WERI-Rb-1 (cell line): ENCODE measurements at regions not wholly inside any gene's neighbourhood (a gene's known extent, or its start where the extent isn't known, plus 50 kb on each side); places are given as distances from the start of the nearest gene placed in this dataset.
A peak's percentile ranks its signal among the peaks of the same experiment; 100 is the strongest.

Experiments used
- DNase-seq: peaks from one replicate; pipeline ENCODE4 v3.0.0-alpha.2; 2020
- H3K27ac ChIP-seq: fragments of 250-450 bp; sonication (Bioruptor Pico); 2 replicates; pipeline ENCODE4 v1.5.1; 2020; ENCODE audit warnings: mild to moderate bottlenecking, moderate library complexity
- H3K27me3 ChIP-seq: fragments of 250-450 bp; sonication (Bioruptor Pico); 2 replicates; pipeline ENCODE4 v1.5.1; 2021; ENCODE audit warnings: mild to moderate bottlenecking, low read depth, moderate library complexity; ENCODE audit not compliant: insufficient read depth, severe bottlenecking
- H3K36me3 ChIP-seq: fragments of 250-450 bp; sonication (Bioruptor Pico); 2 replicates; pipeline ENCODE4 v1.5.1; 2020; ENCODE audit warnings: mild to moderate bottlenecking, moderate library complexity
- H3K4me3 ChIP-seq: 2 replicates; pipeline ENCODE4 v1.5.1; 2011; ENCODE audit warnings: low read depth, mild to moderate bottlenecking, control low read depth, low read length
- H3K9me3 ChIP-seq: fragments of 250-450 bp; sonication (Bioruptor Pico); 2 replicates; pipeline ENCODE4 v1.5.1; 2021; ENCODE audit warnings: mild to moderate bottlenecking, moderate library complexity; ENCODE audit not compliant: severe bottlenecking
- CTCF ChIP-seq: IDR thresholded peaks from 2 replicates; pipeline ENCODE4 v1.5.1; 2011; ENCODE audit warnings: low read depth, mild to moderate bottlenecking, control low read depth, inconsistent platforms, low read length

- no peaks in the 10 kb centered on the region for H3K27me3 ChIP-seq
- no peak overlapping the region for H3K4me3 ChIP-seq
- TF ChIP-seq CTCF: no peak
Measured at GRCh38 chr10:61605221-61605620, 57.5 kb upstream of the CABCOCO1 start.

GRCh38 chr10:61600399-61600798, 62.3 kb upstream of the CABCOCO1 start:
- TF ChIP-seq CTCF: no peak
- DNase-seq: no peak
- Histone ChIP-seq H3K9me3 (no peaks in the 10 kb centered on the region), H3K27ac (no peak overlapping the region), H3K27me3 (no peaks in the 10 kb centered on the region), H3K36me3 (no peaks in the 10 kb centered on the region), H3K4me3 (no peak overlapping the region)

More at GRCh38 chr10:61605221-61605620, 57.5 kb upstream of the CABCOCO1 start:
- DNase-seq: no peak
- H3K9me3 ChIP-seq: no peaks in the 10 kb centered on the region
- no peak overlapping the region for H3K27ac ChIP-seq
- H3K36me3 ChIP-seq: no peaks in the 10 kb centered on the region

DNA sequence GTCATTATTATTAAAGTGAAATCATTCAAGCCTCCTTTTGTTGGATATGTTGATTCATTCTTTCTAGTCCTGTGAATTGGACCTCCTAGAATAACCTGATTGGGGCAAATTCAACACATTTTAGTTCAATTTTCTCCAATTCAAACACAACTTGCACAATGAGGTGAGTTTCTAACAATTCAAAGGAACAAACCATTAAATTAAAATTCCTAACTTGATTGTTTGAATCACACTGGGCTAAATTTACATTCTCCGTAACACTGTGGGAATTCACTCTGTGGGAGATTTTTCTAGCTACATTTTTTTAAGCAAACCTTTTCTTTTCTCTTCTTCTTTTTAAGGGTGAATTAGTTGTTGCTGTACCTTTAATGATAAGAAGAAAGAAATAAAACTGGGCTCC, 68.3 kb upstream of the CABCOCO1 start:
- Histone ChIP-seq H3K9me3 (no peaks in the 10 kb centered on the region), H3K4me3 (no peak overlapping the region)
- DNase-seq: no peak

DNA sequence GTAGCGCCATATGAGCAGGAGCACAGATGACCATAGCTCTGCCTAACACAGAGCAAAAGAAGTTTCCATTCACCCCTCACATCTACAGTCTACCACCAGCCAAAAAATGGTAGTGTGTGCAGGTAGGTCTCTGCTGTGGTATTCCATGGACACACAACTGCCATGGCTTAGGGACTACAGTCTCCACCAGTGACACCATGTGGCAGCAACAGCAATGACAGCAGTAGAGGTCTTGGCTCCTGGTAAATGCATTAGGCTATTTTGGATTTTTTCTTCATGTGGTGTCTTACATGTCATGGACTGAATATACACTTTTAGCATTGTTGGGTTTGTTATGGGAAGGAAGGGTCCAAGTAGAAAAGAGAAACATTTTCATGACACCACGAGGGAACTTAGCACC, 70.1 kb upstream of the CABCOCO1 start:
- no peak overlapping the region for H3K4me3 ChIP-seq
- H3K27ac ChIP-seq: no peak overlapping the region
- no peaks in the 10 kb centered on the region for H3K27me3 ChIP-seq
- TF ChIP-seq CTCF: peak; percentile 78
- H3K9me3 ChIP-seq: no peaks in the 10 kb centered on the region
- peak; percentile 50 for DNase-seq
- H3K36me3 ChIP-seq: no peaks in the 10 kb centered on the region

More for the DNA sequence above, 68.3 kb upstream of the CABCOCO1 start:
- no peak overlapping the region for H3K27ac ChIP-seq
- TF ChIP-seq CTCF: no peak
- H3K36me3 ChIP-seq: no peaks in the 10 kb centered on the region
- H3K27me3 ChIP-seq: no peaks in the 10 kb centered on the region

- no peak for TF ChIP-seq CTCF
- H3K4me3 ChIP-seq: no peak overlapping the region
- H3K27ac ChIP-seq: no peak overlapping the region
- no peak for DNase-seq
- H3K9me3 ChIP-seq: no peaks in the 10 kb centered on the region
- no peaks in the 10 kb centered on the region for H3K27me3 ChIP-seq
- no peaks in the 10 kb centered on the region for H3K36me3 ChIP-seq
Measured at GRCh38 chr10:61589547-61590243, 73.0 kb upstream of the CABCOCO1 start.

DNA sequence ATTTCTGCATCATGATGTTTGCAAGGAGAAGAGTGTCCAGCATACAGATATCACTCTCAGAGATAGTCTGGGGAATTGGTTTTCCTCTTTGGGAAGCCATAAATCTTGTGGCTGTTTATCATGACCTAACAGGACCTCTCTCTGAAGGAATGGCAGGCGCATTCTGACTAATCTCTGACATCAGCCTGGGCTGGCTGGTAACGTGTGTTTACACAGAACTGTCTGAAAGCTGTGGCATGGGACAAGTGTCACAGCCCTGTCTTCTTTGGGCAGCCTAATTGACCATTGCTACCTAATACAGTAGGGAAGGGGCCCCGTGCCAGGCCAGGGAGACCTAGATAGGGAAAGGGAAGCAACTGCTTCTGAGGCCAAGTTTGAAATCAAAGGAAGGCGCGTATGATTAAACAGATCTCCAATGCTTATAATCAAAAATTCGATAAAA, 73.9 kb upstream of the CABCOCO1 start:
- H3K27me3 ChIP-seq: no peaks in the 10 kb centered on the region
- no peak overlapping the region for H3K27ac ChIP-seq
- no peaks in the 10 kb centered on the region for H3K9me3 ChIP-seq
- TF ChIP-seq CTCF: no peak
- H3K4me3 ChIP-seq: no peak overlapping the region
- DNase-seq: no peak
- no peaks in the 10 kb centered on the region for H3K36me3 ChIP-seq
